ENCODE measurements at regions not wholly inside any gene's neighbourhood (a gene's known extent, or its start where the extent isn't known, plus 50 kb on each side); places are given as distances from the start of the nearest gene placed in this dataset.
"Not testable (repeated sequence)": the region's sequence is repeated elsewhere in the genome, so short reads cannot be mapped to it uniquely, and the experiment has no call there.

DNA sequence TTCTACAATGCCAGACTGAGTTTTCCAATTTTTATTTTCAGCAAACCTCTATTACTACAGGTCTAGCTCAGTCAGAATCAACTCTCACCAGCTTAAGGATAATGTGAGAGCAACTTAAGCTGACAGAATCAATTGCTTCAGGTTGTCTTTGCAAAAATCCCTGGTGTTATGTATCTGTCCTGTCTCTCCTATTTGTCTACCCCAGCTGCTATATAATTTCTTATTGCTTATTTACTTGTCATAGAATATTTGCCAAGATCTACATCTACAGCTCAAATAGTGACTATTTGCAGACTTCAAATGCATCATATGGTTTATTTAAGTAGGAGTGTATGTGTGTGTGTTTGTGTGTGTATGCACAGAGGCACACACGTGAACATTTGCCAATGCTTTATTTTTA, 54.1 kb downstream of the FOXG1 start:
- DNase-seq (ENCODE audit: low read depth in 4 of 4, low spot score in 2 of 4), result no peak

DNA sequence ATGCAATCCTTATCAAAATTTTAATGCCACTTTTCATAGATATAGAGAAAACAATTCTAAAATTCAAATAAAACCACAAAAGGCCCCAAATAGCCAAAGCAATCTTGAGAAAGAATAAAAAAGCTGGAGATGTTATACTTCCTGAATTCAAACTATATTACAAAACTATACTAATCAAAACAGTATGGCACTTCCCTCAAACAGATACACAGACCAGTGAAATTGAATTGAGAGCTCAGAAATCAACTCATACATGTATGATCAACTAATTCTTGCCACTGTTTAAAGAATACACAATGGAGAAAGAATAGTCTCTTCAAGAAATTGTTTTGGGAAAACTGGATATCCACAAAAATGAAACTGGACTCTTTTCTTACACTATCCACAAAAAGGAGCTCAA, 55.4 kb downstream of the FOXG1 start:
- DNase-seq (ENCODE audit: low read depth in 4 of 4, low spot score in 2 of 4), result no peak

- DNase-seq (ENCODE audit: low read depth in 4 of 4, low spot score in 2 of 4), result no peak
Measured at GRCh38 chr14:28823245-28823644, 56.7 kb downstream of the FOXG1 start.

GRCh38 chr14:28830115-28830534, 63.5 kb downstream of the FOXG1 start:
- DNase-seq (ENCODE audit: low read depth in 4 of 4, low spot score in 2 of 4), result no peak

DNA sequence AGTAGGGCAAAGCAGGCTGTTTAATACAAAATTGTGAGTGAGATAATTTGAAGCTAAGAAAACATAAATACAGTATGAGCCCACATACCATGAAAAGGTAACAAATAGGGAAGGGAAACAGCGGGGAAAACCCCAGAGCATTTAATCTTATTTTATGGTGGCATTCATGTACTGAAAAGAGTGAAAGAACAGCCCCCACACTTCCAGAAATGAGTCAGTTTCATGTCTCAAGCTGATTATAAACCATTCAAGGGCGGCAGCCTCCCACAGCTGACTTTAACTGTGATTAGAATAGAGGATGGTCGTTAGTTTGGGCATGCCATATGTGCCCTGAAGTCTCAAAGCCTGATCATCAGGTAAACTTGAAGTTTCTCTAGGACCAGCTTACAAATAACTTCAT, 64.5 kb downstream of the FOXG1 start:
- no peak for DNase-seq (ENCODE audit: low read depth in 4 of 4, low spot score in 2 of 4)

DNA sequence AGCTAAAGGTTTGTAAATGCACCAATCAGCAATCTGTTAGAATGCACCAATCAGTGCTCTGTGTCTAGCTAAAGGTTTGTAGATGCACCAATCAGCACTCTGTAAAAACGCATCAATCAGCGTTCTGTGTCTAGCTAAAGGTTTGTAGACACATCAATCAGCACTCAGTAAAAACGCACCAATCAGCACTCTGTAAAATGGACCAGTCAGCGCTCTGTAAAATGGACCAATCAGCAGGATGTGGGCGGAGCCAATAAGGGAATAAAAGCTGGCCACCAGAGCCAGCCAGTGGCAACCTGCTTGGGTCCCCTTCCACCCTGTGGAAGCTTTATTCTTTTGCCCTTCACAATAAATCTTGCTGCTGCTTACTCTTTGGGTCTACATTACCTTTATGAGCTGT, 76.0 kb downstream of the FOXG1 start:
- not testable (repeated sequence) for DNase-seq (ENCODE audit: low read depth in 4 of 4, low spot score in 2 of 4)

GRCh38 chr14:28867571-28867970, 101.0 kb downstream of the FOXG1 start:
- no peak for DNase-seq (ENCODE audit: low read depth in 4 of 4, low spot score in 2 of 4)

GRCh38 chr14:28870033-28870564, 103.5 kb downstream of the FOXG1 start:
- DNase-seq (ENCODE audit: low read depth in 4 of 4, low spot score in 2 of 4), result no peak

GRCh38 chr14:28875934-28876571, 109.5 kb downstream of the FOXG1 start:
- no peak for DNase-seq (ENCODE audit: low read depth in 4 of 4, low spot score in 2 of 4)

DNA sequence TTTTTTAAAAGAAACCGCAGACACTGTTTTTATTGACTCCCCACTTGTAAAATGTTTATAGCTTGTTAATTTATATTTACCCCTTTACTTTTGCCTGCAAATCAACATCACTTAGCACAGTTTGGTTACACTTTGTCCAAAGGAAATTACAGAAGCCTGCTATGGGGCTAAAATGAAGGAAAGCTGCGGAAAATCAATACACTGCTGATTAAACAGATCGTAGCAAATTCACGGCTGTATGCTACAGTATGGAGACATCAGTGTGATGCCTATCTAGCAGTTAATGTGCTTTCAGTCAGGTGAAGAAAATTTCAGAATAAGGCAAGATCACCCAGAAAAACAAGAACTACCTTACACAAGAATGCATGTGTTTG, 110.0 kb downstream of the FOXG1 start:
- no peak for DNase-seq (ENCODE audit: low read depth in 4 of 4, low spot score in 2 of 4)

DNA sequence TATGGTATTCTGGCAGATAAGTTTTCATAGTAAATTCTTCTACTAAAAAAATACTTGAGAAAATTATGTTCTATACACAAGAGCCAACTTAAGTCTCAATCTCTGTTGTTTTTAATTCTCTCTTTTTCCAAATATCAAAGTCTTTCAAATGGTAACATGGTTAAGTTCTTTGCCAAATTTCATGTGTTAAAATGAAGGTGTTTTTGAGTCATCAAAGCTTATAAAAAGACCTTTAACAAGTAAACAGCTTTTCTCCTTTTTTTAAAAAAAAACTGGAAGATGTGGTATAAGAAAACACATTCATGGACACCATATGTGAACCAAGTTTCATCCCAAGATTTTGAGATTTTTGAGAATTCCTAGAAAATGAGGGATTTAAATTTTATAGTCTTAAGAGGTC, 111.3 kb downstream of the FOXG1 start:
- no peak for DNase-seq (ENCODE audit: low read depth in 4 of 4, low spot score in 2 of 4)

GRCh38 chr14:28879573-28879996, 113.0 kb downstream of the FOXG1 start:
- DNase-seq (ENCODE audit: low read depth in 4 of 4, low spot score in 2 of 4), result no peak

DNA sequence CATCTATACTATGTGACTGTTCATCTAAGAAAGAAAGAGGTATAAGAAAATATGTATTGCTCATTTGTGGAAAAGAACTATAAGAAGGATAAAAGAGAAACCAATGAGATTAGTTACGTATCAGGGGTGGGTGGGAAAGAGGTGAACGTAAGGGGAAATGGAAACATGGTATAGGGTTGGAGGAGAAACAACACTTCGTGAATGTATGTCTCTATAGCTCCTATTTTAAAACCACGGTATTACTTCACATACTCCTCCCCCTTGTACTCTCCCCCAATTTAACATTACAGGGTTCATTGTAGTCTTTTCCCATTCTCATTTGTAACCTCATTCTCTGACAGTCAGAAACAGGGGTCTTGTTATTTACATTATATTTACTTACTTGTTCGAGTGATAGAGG, 120.4 kb downstream of the FOXG1 start:
- DNase-seq (ENCODE audit: low read depth in 4 of 4, low spot score in 2 of 4), result no peak

DNA sequence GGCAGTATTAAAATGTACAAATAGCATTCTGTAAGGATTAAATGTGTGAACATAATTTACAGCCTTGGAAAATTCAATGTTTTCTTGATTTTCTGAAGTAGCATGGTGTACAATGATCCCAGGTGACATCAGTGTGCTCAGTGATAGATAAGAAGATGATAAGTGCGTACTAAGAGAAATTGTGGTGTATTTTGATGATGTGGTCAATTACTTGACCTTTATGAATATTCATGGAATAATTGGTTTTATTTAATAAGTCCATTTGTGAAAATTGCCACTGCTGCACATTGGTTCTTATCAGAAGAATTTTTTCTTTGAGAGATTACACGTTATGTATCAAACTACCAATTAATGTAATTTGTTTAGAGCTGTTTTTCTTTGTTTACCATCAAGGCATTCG, 128.8 kb downstream of the FOXG1 start:
- no peak for DNase-seq (ENCODE audit: low read depth in 4 of 4, low spot score in 2 of 4)

DNA sequence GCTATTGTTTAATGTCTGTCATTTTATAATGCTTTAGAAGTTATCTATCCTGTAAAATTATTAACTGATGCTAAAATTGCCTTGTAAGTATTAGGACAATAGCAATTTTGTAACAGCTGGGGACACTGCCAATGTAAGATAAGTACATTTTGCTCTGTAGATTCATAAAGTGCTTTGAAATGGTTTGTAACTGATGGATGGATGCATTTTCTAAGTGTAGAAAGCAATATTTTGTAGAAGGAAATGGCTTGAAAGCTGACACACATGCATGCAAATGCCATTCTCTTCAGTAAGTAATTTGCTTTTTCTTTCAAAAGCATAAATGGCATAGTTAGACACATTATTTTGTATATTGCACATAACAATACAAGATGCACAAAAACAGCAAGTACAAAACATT, 129.8 kb downstream of the FOXG1 start:
- DNase-seq (ENCODE audit: low read depth in 4 of 4, low spot score in 2 of 4), result no peak

DNA sequence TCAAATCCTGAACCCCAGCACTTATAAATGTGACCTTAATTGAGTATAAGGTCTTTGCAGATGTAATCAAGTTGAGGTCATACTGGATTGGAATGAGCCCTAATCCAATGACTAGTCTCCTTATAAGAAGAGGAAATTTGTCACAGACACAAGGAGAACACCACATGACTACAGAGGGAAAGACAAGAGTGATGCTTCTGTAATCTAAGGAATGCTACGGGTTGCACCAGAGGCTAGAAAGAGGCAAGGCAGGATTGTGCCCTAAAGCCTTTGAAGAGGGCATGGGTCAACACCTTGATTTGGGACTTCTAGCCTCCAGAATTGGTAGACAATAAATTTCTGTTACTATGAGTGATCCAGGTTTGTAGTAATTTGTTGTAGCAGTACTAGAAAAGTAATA, 135.0 kb downstream of the FOXG1 start:
- no peak for DNase-seq (ENCODE audit: low read depth in 4 of 4, low spot score in 2 of 4)

- DNase-seq (ENCODE audit: low read depth in 4 of 4, low spot score in 2 of 4), result no peak
Measured at GRCh38 chr14:28902930-28903329, 136.3 kb downstream of the FOXG1 start.

DNA sequence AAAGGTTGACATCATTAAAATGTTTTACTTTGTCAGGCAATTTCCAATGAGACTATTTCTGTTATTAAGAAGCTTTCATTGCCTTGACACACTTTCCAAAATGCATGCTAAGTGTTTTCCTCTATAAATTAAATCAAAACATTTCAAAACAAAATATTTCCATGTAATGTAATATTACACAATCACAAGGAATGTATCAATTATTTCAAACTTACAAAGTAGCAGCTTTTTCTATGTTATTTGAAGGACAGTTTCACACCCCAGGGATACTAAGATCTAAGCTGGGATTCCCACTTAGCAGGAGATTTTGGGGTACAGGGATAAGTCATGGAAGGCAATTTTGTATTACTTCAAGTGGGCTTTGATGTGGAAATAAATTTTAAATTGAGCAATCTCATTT, 144.9 kb downstream of the FOXG1 start:
- no peak for DNase-seq (ENCODE audit: low read depth in 4 of 4, low spot score in 2 of 4)

- DNase-seq (ENCODE audit: low read depth in 4 of 4, low spot score in 2 of 4), result no peak
Measured at GRCh38 chr14:28913056-28913455, 146.5 kb downstream of the FOXG1 start.

GRCh38 chr14:28926122-28926521, 159.5 kb downstream of the FOXG1 start:
- no peak for DNase-seq (ENCODE audit: low read depth in 4 of 4, low spot score in 2 of 4)

- no peak for DNase-seq (ENCODE audit: low read depth in 4 of 4, low spot score in 2 of 4)
Measured at GRCh38 chr14:28931999-28932398, 165.4 kb downstream of the FOXG1 start.

DNA sequence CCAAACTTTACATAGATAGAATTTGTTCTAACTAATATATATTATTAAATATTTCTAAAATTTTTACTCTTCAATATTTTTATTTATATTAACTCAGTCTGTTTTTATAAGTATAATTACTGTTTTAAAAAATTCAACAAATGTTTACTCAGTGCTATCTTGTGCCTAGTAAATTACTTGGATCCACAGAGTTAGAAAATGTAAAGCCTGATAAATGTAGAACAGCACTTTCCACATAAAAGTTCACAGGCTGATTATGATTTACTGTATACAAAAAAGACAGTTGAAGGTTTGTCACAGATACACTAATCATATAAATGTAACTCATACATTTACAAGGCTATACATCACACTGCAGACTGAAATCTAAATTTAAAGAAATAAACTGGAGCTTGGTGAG, 170.0 kb downstream of the FOXG1 start:
- no peak for DNase-seq (ENCODE audit: low read depth in 4 of 4, low spot score in 2 of 4)

- no peak for DNase-seq (ENCODE audit: low read depth in 4 of 4, low spot score in 2 of 4)
Measured at GRCh38 chr14:28941758-28942157, 175.2 kb downstream of the FOXG1 start.

Measured in left renal cortex interstitium (tissue), 4 donors.